B cell (primary cell): ENCODE measurements at regions not wholly inside any gene's neighbourhood (a gene's known extent, or its start where the extent isn't known, plus 50 kb on each side); places are given as distances from the start of the nearest gene placed in this dataset.

Experiments used
- ATAC-seq: fragments of 200-7000 bp; cut with Tn5 transposase; one replicate; pipeline ENCODE4 v1.10.0; 2021; ENCODE audit warnings: low read depth, mild to moderate bottlenecking, moderate number of reproducible peaks, moderate library complexity
- CTCF ChIA-PET: fragments of 350-600 bp; sonication (Branson Sonifier 250); formaldehyde crosslinking; loops from one replicate; lab custom pipeline; 2021; ENCODE audit warnings: antibody characterized with exemption, inconsistent platforms; lab: Charles Lee
- POLR2A ChIA-PET: fragments of 350-600 bp; sonication (Branson Sonifier 250); formaldehyde crosslinking; loops from one replicate; lab custom pipeline; 2021; ENCODE audit warnings: antibody characterized with exemption; lab: Charles Lee
- DNase-seq: peaks from one replicate; pipeline ENCODE4 v3.0.0; 2013
- H2AFZ ChIP-seq: 2 replicates; pipeline ENCODE4 v1.6.1; 2012; ENCODE audit warnings: mild to moderate bottlenecking, low read depth, low read length; ENCODE audit not compliant: insufficient read depth, poor library complexity, severe bottlenecking
- H3K27ac ChIP-seq, 2 donors: 1 replicate in 1 of 2; 2 replicates in 1 of 2; pipeline ENCODE4 v1.5.1; 2012 to 2013; ENCODE audit warnings: low read length in 2 of 2, mild to moderate bottlenecking in 2 of 2, moderate library complexity in 1 of 2
- H3K27me3 ChIP-seq, 4 experiments: fragments of 200-600 bp in 1 of 4; sonication (generic) in 1 of 4; replicated peaks in 1 of 4; 1 replicate in 2 of 4; 2 replicates in 2 of 4; pipeline versions ENCODE4 v1.6.1 to v1.7.0; 2013 to 2016; ENCODE audit warnings: low read length in 3 of 4, mild to moderate bottlenecking in 2 of 4, mixed read lengths in 1 of 4, moderate library complexity in 1 of 4; ENCODE audit not compliant: insufficient read depth in 4 of 4, control insufficient read depth in 3 of 4; ENCODE audit errors: control extremely low read depth in 1 of 4
- H3K36me3 ChIP-seq, 2 experiments: replicated peaks in 1 of 2; 1 replicate in 1 of 2; 2 replicates in 1 of 2; pipeline versions ENCODE4 v1.6.1 to v1.7.1; 2013; ENCODE audit warnings: low read length in 1 of 2; ENCODE audit not compliant: insufficient read depth in 2 of 2, control insufficient read depth in 1 of 2; ENCODE audit errors: control extremely low read depth in 1 of 2, extremely low read depth in 1 of 2
- H3K4me1 ChIP-seq, 2 donors: fragments of 200-600 bp in 1 of 2; sonication (generic) in 1 of 2; 1 replicate in 1 of 2; 2 replicates in 1 of 2; pipeline versions ENCODE4 v1.5.1 to v1.6.1; 2013 to 2017; ENCODE audit warnings: low read length in 2 of 2; ENCODE audit not compliant: control insufficient read depth in 2 of 2, insufficient read depth in 2 of 2
- H3K4me2 ChIP-seq: replicated peaks from 2 replicates; pipeline ENCODE3; 2012; ENCODE audit warnings: mild to moderate bottlenecking, low read depth, low read length; ENCODE audit not compliant: poor library complexity, severe bottlenecking
- H3K4me3 ChIP-seq, 5 experiments: fragments of 200-600 bp in 1 of 5; sonication (generic) in 1 of 5; 1 replicate in 3 of 5; 2 replicates in 2 of 5; pipeline versions ENCODE4 v1.5.1 to v1.7.0; 2011 to 2016; ENCODE audit warnings: low read length in 4 of 5, mild to moderate bottlenecking in 4 of 5, low read depth in 2 of 5, control low read depth in 1 of 5, moderate library complexity in 1 of 5; ENCODE audit not compliant: insufficient read depth in 1 of 5; ENCODE audit errors: control extremely low read depth in 1 of 5, extremely low read depth in 1 of 5
- H3K79me2 ChIP-seq: fragments of 200-600 bp; sonication (generic); one replicate; pipeline ENCODE4 v1.6.0; 2016; ENCODE audit warnings: low read length; ENCODE audit not compliant: control insufficient read depth, insufficient read depth
- H3K9ac ChIP-seq: fragments of 200-600 bp; sonication (generic); 2 replicates; pipeline ENCODE4 v1.6.1; 2017; ENCODE audit warnings: mild to moderate bottlenecking, low read length, moderate library complexity
- H3K9me3 ChIP-seq, 3 donors: one replicate each; pipeline versions ENCODE4 v1.6.1 to v1.7.1; 2013; ENCODE audit warnings: low read length in 2 of 3; ENCODE audit not compliant: control insufficient read depth in 2 of 3, insufficient read depth in 1 of 3; ENCODE audit errors: control extremely low read depth in 1 of 3
- H4K20me1 ChIP-seq: 2 replicates; pipeline ENCODE4 v1.6.0; 2012; ENCODE audit warnings: mild to moderate bottlenecking, low read length; ENCODE audit not compliant: insufficient read depth, control insufficient read depth, poor library complexity, severe bottlenecking
- H3K27ac Mint-ChIP-seq: one replicate; pipeline ENCODE4 v1.8.0; 2021; ENCODE audit warnings: mixed read lengths
- H3K27me3 Mint-ChIP-seq: one replicate; pipeline ENCODE4 v1.8.0; 2021; ENCODE audit warnings: mixed read lengths
- H3K4me1 Mint-ChIP-seq: one replicate; pipeline ENCODE4 v1.8.0; 2021; ENCODE audit warnings: mixed read lengths
- H3K4me3 Mint-ChIP-seq: one replicate; pipeline ENCODE4 v1.8.0; 2021; ENCODE audit warnings: mixed read lengths
- H3K9me3 Mint-ChIP-seq: one replicate; pipeline ENCODE4 v1.8.0; 2022; ENCODE audit warnings: mixed read lengths; ENCODE audit not compliant: insufficient read depth
- CTCF ChIP-seq: fragments of 200-600 bp; IDR thresholded peaks from one replicate; pipeline ENCODE4 v1.8.0; 2022; ENCODE audit warnings: antibody characterized with exemption, mild to moderate bottlenecking
- EZH2 ChIP-seq: IDR thresholded peaks from 2 replicates; pipeline ENCODE4 v1.6.1; 2012; ENCODE audit warnings: borderline replicate concordance, low read depth, mild to moderate bottlenecking, moderate library complexity, low read length; ENCODE audit not compliant: insufficient read depth, poor library complexity, severe bottlenecking
- WGBS: methylation state at CpG from one replicate; pipeline ENCODE4 v1.1.5; 2013; ENCODE audit warnings: missing lambda C conversion rate; ENCODE audit not compliant: insufficient coverage; 5-methylcytosine and 5-hydroxymethylcytosine counted together
- intact Hi-C: fragments of 100-400 bp; cut with micrococcal nuclease; formaldehyde crosslinking; loops from one replicate; pipeline ENCODE4 v1.10.0; 2022

GRCh38 chr1:4018466-4019146 lies 118.5 kb upstream of the C1orf174 start:
- WGBS: 88% methylated on average over 25 of the region's 25 CpGs
- no peaks in the 10 kb centered on the region for H3K27me3 Mint-ChIP-seq
- CTCF ChIA-PET: no interaction called here
- intact Hi-C loops: no loop called here
- no peak overlapping the region for H2AFZ ChIP-seq
- H3K27ac ChIP-seq: no peak overlapping the region
- H3K9me3 Mint-ChIP-seq: no peaks in the 10 kb centered on the region
- POLR2A ChIA-PET: interaction anchor here (1.8 kb wide), 1 partner anchor 8 kb away, joined by 8 read pairs; no protein-coding TSS in a partner anchor
- no peak for TF ChIP-seq EZH2
- TF ChIP-seq CTCF: no peak
- DNase-seq (no peak), ATAC-seq (no peak)
- no peaks in the 10 kb centered on the region for H4K20me1 ChIP-seq
- peaks cover 0 to 5% of the 10 kb centered on the region in 2 donors for H3K4me1 ChIP-seq
- H3K9me3 ChIP-seq: peaks cover 0 to 6% (median 0%) of the 10 kb centered on the region in 3 donors
- H3K79me2 ChIP-seq: no peaks in the 10 kb centered on the region
- H3K4me2 ChIP-seq: no peak overlapping the region
- peaks cover 16% of the 10 kb centered on the region for H3K4me1 Mint-ChIP-seq
- H3K9ac ChIP-seq: no peak overlapping the region
- no peak overlapping the region for H3K4me3 Mint-ChIP-seq
- H3K27ac Mint-ChIP-seq: no peak overlapping the region
- H3K36me3 ChIP-seq: no peaks in the 10 kb centered on the region
- H3K27me3 ChIP-seq: no peaks in the 10 kb centered on the region
- H3K4me3 ChIP-seq: no peak overlapping the region

- H3K27ac ChIP-seq: no peak overlapping the region
- no peak overlapping the region for H3K9ac ChIP-seq
- POLR2A ChIA-PET: no interaction called here
- ATAC-seq: no peak
- peaks cover 0 to 7% of the 10 kb centered on the region in 2 donors for H3K4me1 ChIP-seq
- 81% methylated on average over 7 of the region's 13 CpGs for WGBS
- no peaks in the 10 kb centered on the region for H3K9me3 Mint-ChIP-seq
- H3K79me2 ChIP-seq: no peaks in the 10 kb centered on the region
- H3K4me3 ChIP-seq: no peak overlapping the region
- no peaks in the 10 kb centered on the region for H3K27me3 ChIP-seq
- peaks cover 20% of the 10 kb centered on the region for H3K4me1 Mint-ChIP-seq
- no peak for DNase-seq
- H3K27me3 Mint-ChIP-seq: no peaks in the 10 kb centered on the region
- CTCF ChIA-PET: no interaction called here
- H3K27ac Mint-ChIP-seq: peak overlapping the region; percentile 46
- H3K9me3 ChIP-seq: peaks cover 0 to 7% (median 0%) of the 10 kb centered on the region in 3 donors
- H2AFZ ChIP-seq: no peak overlapping the region
- TF ChIP-seq CTCF (no peak), EZH2 (no peak)
- intact Hi-C loops: no loop called here
- H3K36me3 ChIP-seq: no peaks in the 10 kb centered on the region
- no peaks in the 10 kb centered on the region for H4K20me1 ChIP-seq
- no peak overlapping the region for H3K4me3 Mint-ChIP-seq
- no peak overlapping the region for H3K4me2 ChIP-seq
Observed at GRCh38 chr1:4019147-4019521, 119.1 kb upstream of the C1orf174 start.
